AG04449 (cell line): ENCODE measurements at regions not wholly inside any gene's neighbourhood (a gene's known extent, or its start where the extent isn't known, plus 50 kb on each side); places are given as distances from the start of the nearest gene placed in this dataset.

Source experiments
- CTCF ChIA-PET: fragments of 350-600 bp; formaldehyde crosslinking; extraction: SDS; loops from one replicate; lab custom pipeline; 2021; ENCODE audit warnings: antibody characterized with exemption; lab: Yijun Ruan, JAX
- POLR2A ChIA-PET: fragments of 400-600, 350-600 bp; formaldehyde crosslinking; extraction: SDS; loops from one replicate; lab custom pipeline; 2020; ENCODE audit warnings: antibody characterized with exemption, inconsistent platforms; lab: Yijun Ruan, JAX
- DNase-seq: peaks from one replicate; pipeline ENCODE4 v3.0.0-alpha.2; 2010; ENCODE audit warnings: low read depth, low spot score
- H3K4me3 ChIP-seq: 2 replicates; pipeline ENCODE4 v1.5.1; 2011; ENCODE audit warnings: low read depth, mild to moderate bottlenecking, control low read depth, low read length
- CTCF ChIP-seq: IDR thresholded peaks from one replicate; pipeline ENCODE4 v1.5.1; 2011; ENCODE audit warnings: mild to moderate bottlenecking, moderate library complexity, low read length, control low read depth, inconsistent platforms; ENCODE audit not compliant: insufficient read depth; ENCODE audit errors: missing control alignments

GRCh38 chr18:55778788-55779690 lies 191.0 kb upstream of the TCF4 start:
- POLR2A ChIA-PET, result no interaction called here
- no peak for DNase-seq
- CTCF ChIA-PET, result interaction anchor here (0.8 to 2.4 kb wide), 15 partner anchors 10 to 545 kb away, joined by 3 to 9 read pairs (median 5); no protein-coding TSS in a partner anchor
- TF ChIP-seq CTCF, result no peak
- H3K4me3 ChIP-seq, result peak overlapping the region; percentile 62

DNA sequence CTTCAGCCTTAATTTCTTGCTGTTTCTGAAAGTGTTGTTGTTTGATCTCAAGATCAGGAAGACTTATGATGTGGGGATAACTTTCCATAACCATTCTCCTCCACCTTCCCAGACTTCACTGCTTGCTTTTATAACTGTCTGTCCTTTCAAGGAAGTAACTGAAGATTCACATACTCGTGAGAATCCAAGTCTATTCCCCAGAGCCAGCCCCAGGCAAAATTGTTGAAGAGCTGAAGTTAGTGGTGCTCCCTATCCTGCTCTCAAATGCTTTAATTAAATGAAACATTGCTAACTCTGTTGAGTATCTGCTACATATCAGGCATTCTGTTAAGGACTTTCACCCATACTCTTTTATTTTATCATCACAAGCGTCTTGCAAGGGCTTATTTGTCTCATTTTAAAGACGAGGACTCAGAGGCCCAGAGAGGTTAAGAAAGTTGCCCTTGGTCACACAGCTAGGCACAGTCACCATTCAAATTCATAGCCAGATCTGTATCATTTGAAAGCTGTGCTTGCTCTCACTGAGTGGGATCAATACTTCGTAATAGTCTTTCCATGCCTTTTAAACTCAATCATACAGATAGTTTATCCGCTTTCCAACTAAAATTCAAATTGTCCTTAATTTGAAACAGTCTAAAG lies 189.8 kb upstream of the TCF4 start:
- ChIA-PET POLR2A (interaction anchor here (0.6 kb wide), 1 partner anchor 457 kb away, joined by 3 read pairs; no protein-coding TSS in a partner anchor), CTCF (interaction anchor here (1.1 to 2.4 kb wide), 3 partner anchors 15 to 544 kb away, joined by 4 to 7 read pairs (median 5); no protein-coding TSS in a partner anchor)
- H3K4me3 ChIP-seq, result no peak overlapping the region
- no peak for DNase-seq
- no peak for TF ChIP-seq CTCF

DNA sequence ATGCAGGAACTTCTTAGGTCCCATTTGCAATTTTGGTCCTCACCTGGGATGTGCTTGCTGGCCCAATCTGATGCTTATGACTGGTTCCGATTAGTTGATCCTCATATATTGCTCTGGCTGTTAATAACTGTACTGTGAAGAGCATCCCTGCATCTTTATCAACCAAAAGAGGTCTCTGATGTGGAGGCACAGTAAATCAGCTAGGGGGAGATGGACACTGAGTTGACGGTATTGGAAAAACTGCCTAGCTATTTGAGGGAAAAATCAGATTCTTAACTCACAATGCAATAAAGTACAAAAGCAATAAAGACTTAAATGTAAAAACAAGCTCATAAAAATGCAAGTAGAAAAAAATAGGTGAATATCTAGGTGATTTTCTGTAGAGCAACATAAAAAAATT lies 188.0 kb upstream of the TCF4 start:
- ChIA-PET CTCF (interaction anchor here (0.7 to 1.1 kb wide), 3 partner anchors 11 to 801 kb away, joined by 3 to 4 read pairs (median 3); no protein-coding TSS in a partner anchor), POLR2A (no interaction called here)
- no peak for TF ChIP-seq CTCF
- no peak overlapping the region for H3K4me3 ChIP-seq
- no peak for DNase-seq

GRCh38 chr18:55774505-55774904 lies 186.5 kb upstream of the TCF4 start:
- POLR2A ChIA-PET, result no interaction called here
- TF ChIP-seq CTCF, result no peak

DNA sequence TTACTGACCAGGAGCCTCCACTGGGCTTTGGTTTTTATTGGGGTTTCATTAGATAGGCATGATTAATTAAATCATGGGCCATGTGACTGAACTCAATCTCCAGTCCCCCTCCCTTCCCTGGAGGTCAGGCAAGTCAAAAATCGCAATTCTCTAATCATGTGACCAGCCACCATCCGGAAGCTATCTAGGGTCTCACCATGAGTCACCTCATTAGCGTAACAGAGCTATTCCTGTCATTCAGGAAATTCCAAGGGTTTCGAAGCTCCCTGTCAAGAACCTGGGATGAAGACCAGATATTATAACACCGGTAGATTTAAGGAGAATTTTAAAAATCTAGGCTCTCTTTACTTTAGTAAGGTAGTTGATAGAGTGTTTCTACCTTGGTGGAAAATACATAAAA lies 180.3 kb upstream of the TCF4 start:
- H3K4me3 ChIP-seq, result no peak overlapping the region
- ChIA-PET CTCF (interaction anchor here (0.9 to 1.3 kb wide), 3 partner anchors 12 to 14 kb away, joined by 3 to 4 read pairs (median 3); no protein-coding TSS in a partner anchor), POLR2A (no interaction called here)
- TF ChIP-seq CTCF, result no peak
- DNase-seq, result no peak

More at GRCh38 chr18:55774505-55774904, 186.5 kb upstream of the TCF4 start:
- DNase-seq, result no peak
- no peak overlapping the region for H3K4me3 ChIP-seq
- CTCF ChIA-PET, result no interaction called here

- no peak for DNase-seq
- no peak for TF ChIP-seq CTCF
- ChIA-PET POLR2A (no interaction called here), CTCF (interaction anchor here (1.2 kb wide), 1 partner anchor 12 kb away, joined by 4 read pairs; no protein-coding TSS in a partner anchor)
- no peak overlapping the region for H3K4me3 ChIP-seq
Measured at GRCh38 chr18:55764386-55764785, 176.4 kb upstream of the TCF4 start.
